Adrenal gland (tissue), 5 donors: ENCODE measurements at regions not wholly inside any gene's neighbourhood (a gene's known extent, or its start where the extent isn't known, plus 50 kb on each side); places are given as distances from the start of the nearest gene placed in this dataset.

Experiments
- CTCF ChIP-seq, 6 experiments: fragments of 450-650 bp in 4 of 6; fragments of 200-600 bp in 2 of 6; sonication (generic) in 1 of 6; IDR thresholded peaks; 1 replicate in 5 of 6; 2 replicates in 1 of 6; pipeline versions ENCODE4 v1.5.1 to v1.8.0; 2016 to 2021; ENCODE audit warnings: antibody characterized with exemption in 6 of 6, mild to moderate bottlenecking in 2 of 6, moderate library complexity in 1 of 6
- POLR2A ChIP-seq, 2 donors: fragments of 450-650 bp; IDR thresholded peaks; one replicate each; pipeline ENCODE4 v1.6.1; 2017; ENCODE audit warnings: antibody characterized with exemption in 2 of 2, mild to moderate bottlenecking in 2 of 2, moderate library complexity in 1 of 2
- donor health status: DM: no; HTN: no; CAD: no.

- no peak for TF ChIP-seq CTCF (IDR thresholded peaks at IDR 0.05)
- no peak for TF ChIP-seq POLR2A (IDR thresholded peaks at IDR 0.05)
These were observed 279.4 kb downstream of the ZBBX start for GRCh38 chr3:167100651-167101050.
